HEK293 (cell line): ENCODE measurements at regions not wholly inside any gene's neighbourhood (a gene's known extent, or its start where the extent isn't known, plus 50 kb on each side); places are given as distances from the start of the nearest gene placed in this dataset.

Experiments used
- CTCF ChIA-PET: fragments of 350-600 bp; formaldehyde crosslinking; extraction: SDS; loops from one replicate; lab custom pipeline; 2021; ENCODE audit warnings: antibody characterized with exemption; lab: Yijun Ruan, JAX
- POLR2A ChIA-PET: fragments of 300-600 bp; formaldehyde crosslinking; extraction: SDS; loops from one replicate; lab custom pipeline; 2020; ENCODE audit warnings: antibody characterized with exemption, inconsistent platforms; lab: Yijun Ruan, JAX
- H3K27ac ChIP-seq: fragments of 200-500 bp; sonication (Bioruptor generic); 2 replicates; pipeline ENCODE4 v1.5.1; 2014; ENCODE audit warnings: low read depth, low read length, control low read depth, inconsistent platforms; ENCODE audit errors: extremely low read depth
- H3K36me3 ChIP-seq, 2 experiments: fragments of 200-500 bp in 1 of 2; sonication (Bioruptor generic) in 1 of 2; 1 replicate in 1 of 2; 2 replicates in 1 of 2; pipeline ENCODE4 v1.5.1; 2014 to 2017; ENCODE audit warnings: inconsistent platforms in 2 of 2, low read length in 2 of 2; ENCODE audit not compliant: control insufficient read depth in 2 of 2, insufficient read depth in 1 of 2
- H3K4me1 ChIP-seq: fragments of 200-500 bp; sonication (Bioruptor generic); 2 replicates; pipeline ENCODE4 v1.5.1; 2014; ENCODE audit warnings: mild to moderate bottlenecking, low read length, inconsistent platforms; ENCODE audit not compliant: control insufficient read depth, insufficient read depth
- H3K4me3 ChIP-seq: 2 replicates; pipeline ENCODE4 v1.5.1; 2011; ENCODE audit warnings: low read depth, mild to moderate bottlenecking, control low read depth, low read length, moderate library complexity
- H3K9me3 ChIP-seq: fragments of 200-500 bp; sonication (Bioruptor generic); 2 replicates; pipeline ENCODE4 v1.5.1; 2014; ENCODE audit warnings: low read depth, low read length, inconsistent platforms; ENCODE audit not compliant: control insufficient read depth, insufficient read depth
- GFI1B ChIP-seq: fragments of 450-650 bp; formaldehyde crosslinking; IDR thresholded peaks from 2 replicates; pipeline ENCODE4 v1.5.1; 2016; ENCODE audit warnings: missing biosample characterization, missing genetic modification characterization
- GLI4 ChIP-seq: fragments of 450-650 bp; formaldehyde crosslinking; IDR thresholded peaks from 2 replicates; pipeline ENCODE4 v1.5.1; 2016; ENCODE audit warnings: missing biosample characterization, missing genetic modification characterization
- TCF7L2 ChIP-seq: IDR thresholded peaks from 2 replicates; pipeline ENCODE4 v1.6.1; 2011; ENCODE audit warnings: low read depth, mild to moderate bottlenecking, inconsistent platforms, low read length, moderate library complexity, borderline replicate concordance
- WT1 ChIP-seq: fragments of 450-650 bp; formaldehyde crosslinking; IDR thresholded peaks from 2 replicates; pipeline ENCODE4 v1.5.1; 2016; ENCODE audit warnings: missing biosample characterization, missing genetic modification characterization
- ZBTB48 ChIP-seq: fragments of 450-650 bp; formaldehyde crosslinking; IDR thresholded peaks from 2 replicates; pipeline ENCODE4 v1.5.1; 2016; ENCODE audit warnings: missing biosample characterization, missing genetic modification characterization
- ZEB2 ChIP-seq: fragments of 450-650 bp; formaldehyde crosslinking; IDR thresholded peaks from 2 replicates; pipeline ENCODE4 v1.5.1; 2016; ENCODE audit warnings: missing biosample characterization, missing genetic modification characterization
- ZNF112 ChIP-seq: fragments of 450-650 bp; formaldehyde crosslinking; IDR thresholded peaks from 2 replicates; pipeline ENCODE4 v1.5.0; 2017; ENCODE audit warnings: missing biosample characterization, missing genetic modification characterization
- ZNF169 ChIP-seq: fragments of 450-650 bp; formaldehyde crosslinking; IDR thresholded peaks from 2 replicates; pipeline ENCODE4 v1.5.1; 2016; ENCODE audit warnings: missing biosample characterization, missing genetic modification characterization
- ZNF221 ChIP-seq: fragments of 450-650 bp; formaldehyde crosslinking; IDR thresholded peaks from 2 replicates; pipeline ENCODE4 v1.5.1; 2017; ENCODE audit warnings: missing biosample characterization, missing genetic modification characterization, borderline replicate concordance
- ZNF24 ChIP-seq: fragments of 450-650 bp; formaldehyde crosslinking; IDR thresholded peaks from 2 replicates; pipeline ENCODE4 v1.5.1; 2016; ENCODE audit warnings: missing biosample characterization, missing genetic modification characterization
- ZNF391 ChIP-seq: fragments of 450-650 bp; formaldehyde crosslinking; IDR thresholded peaks from 2 replicates; pipeline ENCODE4 v1.5.1; 2016; ENCODE audit warnings: low read depth, missing biosample characterization, missing genetic modification characterization, borderline replicate concordance
- ZNF433 ChIP-seq: fragments of 450-650 bp; formaldehyde crosslinking; IDR thresholded peaks from 2 replicates; pipeline ENCODE4 v1.5.1; 2016; ENCODE audit warnings: missing biosample characterization, missing genetic modification characterization, low read depth
- ZNF621 ChIP-seq: fragments of 450-650 bp; formaldehyde crosslinking; IDR thresholded peaks from 2 replicates; pipeline ENCODE4 v1.5.1; 2017; ENCODE audit warnings: missing biosample characterization, missing genetic modification characterization
- ZNF677 ChIP-seq: fragments of 450-650 bp; IDR thresholded peaks from 2 replicates; pipeline ENCODE4 v1.5.0; 2018; ENCODE audit warnings: missing biosample characterization, mild to moderate bottlenecking, missing genetic modification characterization, moderate library complexity
- TF ChIP-seq, protein P1 (sequence below): fragments of 450-650 bp; formaldehyde crosslinking; conservative IDR thresholded peaks from 2 replicates; pipeline ENCODE4 v1.5.1; 2016; ENCODE audit warnings: low read depth, missing biosample characterization, missing genetic modification characterization
- TF ChIP-seq, protein P2 (sequence below): fragments of 450-650 bp; formaldehyde crosslinking; IDR thresholded peaks from 2 replicates; pipeline ENCODE4 v1.5.1; 2016; ENCODE audit warnings: missing biosample characterization, missing genetic modification characterization, low read depth
- TF ChIP-seq, protein P3 (sequence below): fragments of 450-650 bp; formaldehyde crosslinking; IDR thresholded peaks from 2 replicates; pipeline ENCODE4 v1.5.1; 2016; ENCODE audit warnings: missing biosample characterization, missing genetic modification characterization
- TF ChIP-seq, protein P4 (sequence below): fragments of 450-650 bp; formaldehyde crosslinking; optimal IDR thresholded peaks from 2 replicates; pipeline ENCODE3; 2016; ENCODE audit warnings: missing biosample characterization, mild to moderate bottlenecking, missing genetic modification characterization
- TF ChIP-seq, protein P5 (sequence below): fragments of 450-650 bp; formaldehyde crosslinking; IDR thresholded peaks from 2 replicates; pipeline ENCODE4 v1.5.1; 2017; ENCODE audit warnings: missing biosample characterization, missing genetic modification characterization
- TF ChIP-seq, protein P6 (sequence below): fragments of 450-650 bp; formaldehyde crosslinking; IDR thresholded peaks from 2 replicates; pipeline ENCODE4 v1.5.1; 2016; ENCODE audit warnings: missing biosample characterization, missing genetic modification characterization

DNA sequence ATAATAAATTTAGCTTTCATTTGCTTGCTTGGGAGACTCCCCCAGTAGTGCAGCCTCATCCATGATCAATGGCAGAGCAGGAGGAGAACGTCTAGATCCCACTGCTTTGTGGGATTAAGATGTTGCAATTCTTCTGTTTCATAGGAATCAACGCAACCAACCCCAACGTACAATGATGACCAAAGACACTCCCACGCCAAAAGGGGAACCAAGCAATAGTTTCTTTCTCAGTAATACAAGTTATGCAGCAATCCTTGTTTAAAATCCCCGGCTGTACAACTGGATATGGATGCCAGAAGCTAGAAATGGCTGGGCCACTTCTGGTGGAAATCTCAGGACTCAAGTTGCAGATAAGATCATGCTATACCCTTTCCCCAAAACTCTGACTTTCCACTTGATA lies 411.2 kb downstream of the VPS13C start (continued):
- TF ChIP-seq, protein P1, sequence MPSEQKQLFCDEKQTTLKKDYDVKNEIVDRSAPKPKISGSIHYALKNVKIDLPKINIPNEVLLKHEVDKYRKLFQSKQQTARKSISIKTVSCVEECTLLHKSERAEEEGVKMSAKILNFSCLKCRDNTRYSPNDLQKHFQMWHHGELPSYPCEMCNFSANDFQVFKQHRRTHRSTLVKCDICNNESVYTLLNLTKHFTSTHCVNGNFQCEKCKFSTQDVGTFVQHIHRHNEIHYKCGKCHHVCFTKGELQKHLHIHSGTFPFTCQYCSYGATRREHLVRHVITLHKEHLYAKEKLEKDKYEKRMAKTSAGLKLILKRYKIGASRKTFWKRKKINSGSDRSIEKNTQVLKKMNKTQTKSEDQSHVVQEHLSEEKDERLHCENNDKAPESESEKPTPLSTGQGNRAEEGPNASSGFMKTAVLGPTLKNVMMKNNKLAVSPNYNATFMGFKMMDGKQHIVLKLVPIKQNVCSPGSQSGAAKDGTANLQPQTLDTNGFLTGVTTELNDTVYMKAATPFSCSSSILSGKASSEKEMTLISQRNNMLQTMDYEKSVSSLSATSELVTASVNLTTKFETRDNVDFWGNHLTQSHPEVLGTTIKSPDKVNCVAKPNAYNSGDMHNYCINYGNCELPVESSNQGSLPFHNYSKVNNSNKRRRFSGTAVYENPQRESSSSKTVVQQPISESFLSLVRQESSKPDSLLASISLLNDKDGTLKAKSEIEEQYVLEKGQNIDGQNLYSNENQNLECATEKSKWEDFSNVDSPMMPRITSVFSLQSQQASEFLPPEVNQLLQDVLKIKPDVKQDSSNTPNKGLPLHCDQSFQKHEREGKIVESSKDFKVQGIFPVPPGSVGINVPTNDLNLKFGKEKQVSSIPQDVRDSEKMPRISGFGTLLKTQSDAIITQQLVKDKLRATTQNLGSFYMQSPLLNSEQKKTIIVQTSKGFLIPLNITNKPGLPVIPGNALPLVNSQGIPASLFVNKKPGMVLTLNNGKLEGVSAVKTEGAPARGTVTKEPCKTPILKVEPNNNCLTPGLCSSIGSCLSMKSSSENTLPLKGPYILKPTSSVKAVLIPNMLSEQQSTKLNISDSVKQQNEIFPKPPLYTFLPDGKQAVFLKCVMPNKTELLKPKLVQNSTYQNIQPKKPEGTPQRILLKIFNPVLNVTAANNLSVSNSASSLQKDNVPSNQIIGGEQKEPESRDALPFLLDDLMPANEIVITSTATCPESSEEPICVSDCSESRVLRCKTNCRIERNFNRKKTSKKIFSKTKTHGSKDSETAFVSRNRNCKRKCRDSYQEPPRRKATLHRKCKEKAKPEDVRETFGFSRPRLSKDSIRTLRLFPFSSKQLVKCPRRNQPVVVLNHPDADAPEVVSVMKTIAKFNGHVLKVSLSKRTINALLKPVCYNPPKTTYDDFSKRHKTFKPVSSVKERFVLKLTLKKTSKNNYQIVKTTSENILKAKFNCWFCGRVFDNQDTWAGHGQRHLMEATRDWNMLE (tag by site-specific recombination): no peak
- TF ChIP-seq, protein P2, sequence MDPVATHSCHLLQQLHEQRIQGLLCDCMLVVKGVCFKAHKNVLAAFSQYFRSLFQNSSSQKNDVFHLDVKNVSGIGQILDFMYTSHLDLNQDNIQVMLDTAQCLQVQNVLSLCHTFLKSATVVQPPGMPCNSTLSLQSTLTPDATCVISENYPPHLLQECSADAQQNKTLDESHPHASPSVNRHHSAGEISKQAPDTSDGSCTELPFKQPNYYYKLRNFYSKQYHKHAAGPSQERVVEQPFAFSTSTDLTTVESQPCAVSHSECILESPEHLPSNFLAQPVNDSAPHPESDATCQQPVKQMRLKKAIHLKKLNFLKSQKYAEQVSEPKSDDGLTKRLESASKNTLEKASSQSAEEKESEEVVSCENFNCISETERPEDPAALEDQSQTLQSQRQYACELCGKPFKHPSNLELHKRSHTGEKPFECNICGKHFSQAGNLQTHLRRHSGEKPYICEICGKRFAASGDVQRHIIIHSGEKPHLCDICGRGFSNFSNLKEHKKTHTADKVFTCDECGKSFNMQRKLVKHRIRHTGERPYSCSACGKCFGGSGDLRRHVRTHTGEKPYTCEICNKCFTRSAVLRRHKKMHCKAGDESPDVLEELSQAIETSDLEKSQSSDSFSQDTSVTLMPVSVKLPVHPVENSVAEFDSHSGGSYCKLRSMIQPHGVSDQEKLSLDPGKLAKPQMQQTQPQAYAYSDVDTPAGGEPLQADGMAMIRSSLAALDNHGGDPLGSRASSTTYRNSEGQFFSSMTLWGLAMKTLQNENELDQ: no peak
- TF ChIP-seq ZNF391 (no peak), GFI1B (no peak), ZNF112 (tag by site-specific recombination) (no peak), ZNF221 (tag by site-specific recombination) (no peak), ZEB2 (no peak), TCF7L2 (no peak), ZNF169 (tag by site-specific recombination) (no peak), ZNF24 (tag by site-specific recombination) (no peak), ZNF433 (tag by site-specific recombination) (no peak)
- TF ChIP-seq, protein P3, sequence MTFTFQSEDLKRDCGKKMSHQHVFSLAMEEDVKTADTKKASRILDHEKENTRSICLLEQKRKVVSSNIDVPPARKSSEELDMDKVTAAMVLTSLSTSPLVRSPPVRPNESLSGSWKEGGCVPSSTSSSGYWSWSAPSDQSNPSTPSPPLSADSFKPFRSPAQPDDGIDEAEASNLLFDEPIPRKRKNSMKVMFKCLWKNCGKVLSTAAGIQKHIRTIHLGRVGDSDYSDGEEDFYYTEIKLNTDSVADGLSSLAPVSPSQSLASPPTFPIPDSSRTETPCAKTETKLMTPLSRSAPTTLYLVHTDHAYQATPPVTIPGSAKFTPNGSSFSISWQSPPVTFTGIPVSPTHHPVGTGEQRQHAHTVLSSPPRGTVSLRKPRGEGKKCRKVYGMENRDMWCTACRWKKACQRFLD (tag by site-specific recombination): no peak

DNA sequence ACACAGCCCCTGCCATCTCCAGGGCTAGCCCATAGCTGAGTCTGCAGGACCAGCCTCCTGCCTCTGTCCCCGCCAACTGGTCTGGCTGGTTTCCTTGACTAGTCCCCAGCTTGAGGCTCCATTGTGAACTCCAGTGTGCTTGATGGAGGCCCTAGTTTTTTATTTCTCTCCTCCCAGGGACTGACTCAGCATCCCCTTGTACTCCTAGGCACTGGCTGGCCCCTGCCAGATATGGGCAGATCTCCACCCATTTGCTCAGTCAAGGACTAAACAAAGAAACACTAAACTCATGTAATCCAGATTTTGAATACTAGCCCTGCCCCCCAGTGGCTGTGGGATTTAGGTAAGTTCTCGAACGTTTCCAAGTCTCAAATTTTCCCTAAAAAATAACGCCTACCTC lies 415.4 kb upstream of the RORA start:
- POLR2A ChIA-PET: no interaction called here
- H3K36me3 ChIP-seq: no peaks in the 10 kb centered on the region
- no peaks in the 10 kb centered on the region for H3K4me1 ChIP-seq
- no peak overlapping the region for H3K4me3 ChIP-seq
- H3K27ac ChIP-seq: no peak overlapping the region
- no peaks in the 10 kb centered on the region for H3K9me3 ChIP-seq
- CTCF ChIA-PET: no interaction called here
- TF ChIP-seq ZNF621 (no peak), ZNF677 (no peak), WT1 (tag by site-specific recombination) (no peak), ZEB2 (no peak), GLI4 (tag by site-specific recombination) (no peak), ZBTB48 (no peak)
- TF ChIP-seq, protein P4, sequence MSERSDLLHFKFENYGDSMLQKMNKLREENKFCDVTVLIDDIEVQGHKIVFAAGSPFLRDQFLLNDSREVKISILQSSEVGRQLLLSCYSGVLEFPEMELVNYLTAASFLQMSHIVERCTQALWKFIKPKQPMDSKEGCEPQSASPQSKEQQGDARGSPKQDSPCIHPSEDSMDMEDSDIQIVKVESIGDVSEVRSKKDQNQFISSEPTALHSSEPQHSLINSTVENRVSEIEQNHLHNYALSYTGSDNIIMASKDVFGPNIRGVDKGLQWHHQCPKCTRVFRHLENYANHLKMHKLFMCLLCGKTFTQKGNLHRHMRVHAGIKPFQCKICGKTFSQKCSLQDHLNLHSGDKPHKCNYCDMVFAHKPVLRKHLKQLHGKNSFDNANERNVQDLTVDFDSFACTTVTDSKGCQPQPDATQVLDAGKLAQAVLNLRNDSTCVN (tag by site-specific recombination): no peak
- TF ChIP-seq, protein P2: no peak
- TF ChIP-seq, protein P5, sequence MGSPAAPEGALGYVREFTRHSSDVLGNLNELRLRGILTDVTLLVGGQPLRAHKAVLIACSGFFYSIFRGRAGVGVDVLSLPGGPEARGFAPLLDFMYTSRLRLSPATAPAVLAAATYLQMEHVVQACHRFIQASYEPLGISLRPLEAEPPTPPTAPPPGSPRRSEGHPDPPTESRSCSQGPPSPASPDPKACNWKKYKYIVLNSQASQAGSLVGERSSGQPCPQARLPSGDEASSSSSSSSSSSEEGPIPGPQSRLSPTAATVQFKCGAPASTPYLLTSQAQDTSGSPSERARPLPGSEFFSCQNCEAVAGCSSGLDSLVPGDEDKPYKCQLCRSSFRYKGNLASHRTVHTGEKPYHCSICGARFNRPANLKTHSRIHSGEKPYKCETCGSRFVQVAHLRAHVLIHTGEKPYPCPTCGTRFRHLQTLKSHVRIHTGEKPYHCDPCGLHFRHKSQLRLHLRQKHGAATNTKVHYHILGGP (tag by site-specific recombination): no peak
- TF ChIP-seq, protein P6, sequence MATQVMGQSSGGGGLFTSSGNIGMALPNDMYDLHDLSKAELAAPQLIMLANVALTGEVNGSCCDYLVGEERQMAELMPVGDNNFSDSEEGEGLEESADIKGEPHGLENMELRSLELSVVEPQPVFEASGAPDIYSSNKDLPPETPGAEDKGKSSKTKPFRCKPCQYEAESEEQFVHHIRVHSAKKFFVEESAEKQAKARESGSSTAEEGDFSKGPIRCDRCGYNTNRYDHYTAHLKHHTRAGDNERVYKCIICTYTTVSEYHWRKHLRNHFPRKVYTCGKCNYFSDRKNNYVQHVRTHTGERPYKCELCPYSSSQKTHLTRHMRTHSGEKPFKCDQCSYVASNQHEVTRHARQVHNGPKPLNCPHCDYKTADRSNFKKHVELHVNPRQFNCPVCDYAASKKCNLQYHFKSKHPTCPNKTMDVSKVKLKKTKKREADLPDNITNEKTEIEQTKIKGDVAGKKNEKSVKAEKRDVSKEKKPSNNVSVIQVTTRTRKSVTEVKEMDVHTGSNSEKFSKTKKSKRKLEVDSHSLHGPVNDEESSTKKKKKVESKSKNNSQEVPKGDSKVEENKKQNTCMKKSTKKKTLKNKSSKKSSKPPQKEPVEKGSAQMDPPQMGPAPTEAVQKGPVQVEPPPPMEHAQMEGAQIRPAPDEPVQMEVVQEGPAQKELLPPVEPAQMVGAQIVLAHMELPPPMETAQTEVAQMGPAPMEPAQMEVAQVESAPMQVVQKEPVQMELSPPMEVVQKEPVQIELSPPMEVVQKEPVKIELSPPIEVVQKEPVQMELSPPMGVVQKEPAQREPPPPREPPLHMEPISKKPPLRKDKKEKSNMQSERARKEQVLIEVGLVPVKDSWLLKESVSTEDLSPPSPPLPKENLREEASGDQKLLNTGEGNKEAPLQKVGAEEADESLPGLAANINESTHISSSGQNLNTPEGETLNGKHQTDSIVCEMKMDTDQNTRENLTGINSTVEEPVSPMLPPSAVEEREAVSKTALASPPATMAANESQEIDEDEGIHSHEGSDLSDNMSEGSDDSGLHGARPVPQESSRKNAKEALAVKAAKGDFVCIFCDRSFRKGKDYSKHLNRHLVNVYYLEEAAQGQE (tag by site-specific recombination): no peak
